ENCODE measurements at regions not wholly inside any gene's neighbourhood (a gene's known extent, or its start where the extent isn't known, plus 50 kb on each side); places are given as distances from the start of the nearest gene placed in this dataset.

DNA sequence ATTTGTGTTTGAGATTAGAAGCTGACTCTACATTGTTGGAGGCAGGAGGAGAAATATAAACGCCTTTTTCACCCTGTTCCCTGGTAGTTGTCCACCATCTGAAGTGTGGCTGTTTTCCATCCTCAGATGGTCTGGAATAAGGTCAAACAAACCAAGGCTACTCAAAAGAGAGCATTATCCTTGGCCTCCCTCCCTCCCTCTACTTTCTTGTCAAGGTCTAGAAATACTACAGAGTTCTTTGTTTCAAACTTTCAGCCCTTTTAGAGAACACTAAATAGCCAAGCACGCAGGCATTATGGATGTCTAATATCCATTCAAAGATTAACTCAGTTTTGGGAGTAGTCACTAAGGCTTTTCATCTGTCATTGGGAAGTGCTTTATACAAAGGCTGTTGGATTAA is 215.8 kb upstream of the ITGA4 start:
- Histone ChIP-seq H3K9me2 (ENCODE audit: insufficient read depth) (no peaks in the 10 kb centered on the region), H4K20me1 (ENCODE audit: insufficient read depth) (no peaks in the 10 kb centered on the region), H3K27me3 (ENCODE audit: insufficient read depth, low read length) (no peaks in the 10 kb centered on the region), H3K4me2 (ENCODE audit: low read length) (no peak overlapping the region), H3K4me1 (ENCODE audit: control insufficient read depth in 1 of 2, insufficient read depth in 2 of 2, low read length in 2 of 2) (no peaks in the 10 kb centered on the region), H2AFZ (ENCODE audit: low read depth, low read length, poor library complexity, severe bottlenecking) (peak overlapping the region; percentile 10), H3K4me3 (replicated peaks in 1 of 2; ENCODE audit: low read depth in 1 of 2, low read length in 2 of 2) (no peak overlapping the region), H3K36me3 (ENCODE audit: control insufficient read depth in 1 of 2, insufficient read depth in 2 of 2, low read length in 2 of 2) (no peaks in the 10 kb centered on the region), H3K79me2 (ENCODE audit: insufficient read depth, low read length) (no peaks in the 10 kb centered on the region), H3K27ac (ENCODE audit: low read depth, low read length) (no peak overlapping the region), H3K9me3 (ENCODE audit: control insufficient read depth in 1 of 2, insufficient read depth in 1 of 2, low read depth in 1 of 2, low read length in 2 of 2) (no peaks in the 10 kb centered on the region), H3K9ac (ENCODE audit: low read length) (no peak overlapping the region)
- intact Hi-C loops (cut with micrococcal nuclease), result no loop called here
- ChIA-PET POLR2A (no interaction called here), CTCF (interaction anchor here (1.3 kb wide), 1 partner anchor 190 kb away, joined by 3 read pairs; no protein-coding TSS in a partner anchor), RAD21 (ENCODE audit: low non-redundant PET in 1 of 2, low total read pairs in 2 of 2, uncharacterized antibody in 2 of 2, unreplicated experiment in 2 of 2) (no interaction called here)
- no TSS peak for BruUV-seq (replicated peaks)
- ATAC-seq (no peak), DNase-seq (ENCODE audit: low read depth, low spot score) (no peak)
- TF ChIP-seq FOSL1 (IDR thresholded peaks at IDR 0.05; ENCODE audit: low read depth) (no peak), EZH2phosphoT487 (IDR thresholded peaks at IDR 0.05; ENCODE audit: borderline replicate concordance) (no peak)
- TF ChIP-seq, protein P1, sequence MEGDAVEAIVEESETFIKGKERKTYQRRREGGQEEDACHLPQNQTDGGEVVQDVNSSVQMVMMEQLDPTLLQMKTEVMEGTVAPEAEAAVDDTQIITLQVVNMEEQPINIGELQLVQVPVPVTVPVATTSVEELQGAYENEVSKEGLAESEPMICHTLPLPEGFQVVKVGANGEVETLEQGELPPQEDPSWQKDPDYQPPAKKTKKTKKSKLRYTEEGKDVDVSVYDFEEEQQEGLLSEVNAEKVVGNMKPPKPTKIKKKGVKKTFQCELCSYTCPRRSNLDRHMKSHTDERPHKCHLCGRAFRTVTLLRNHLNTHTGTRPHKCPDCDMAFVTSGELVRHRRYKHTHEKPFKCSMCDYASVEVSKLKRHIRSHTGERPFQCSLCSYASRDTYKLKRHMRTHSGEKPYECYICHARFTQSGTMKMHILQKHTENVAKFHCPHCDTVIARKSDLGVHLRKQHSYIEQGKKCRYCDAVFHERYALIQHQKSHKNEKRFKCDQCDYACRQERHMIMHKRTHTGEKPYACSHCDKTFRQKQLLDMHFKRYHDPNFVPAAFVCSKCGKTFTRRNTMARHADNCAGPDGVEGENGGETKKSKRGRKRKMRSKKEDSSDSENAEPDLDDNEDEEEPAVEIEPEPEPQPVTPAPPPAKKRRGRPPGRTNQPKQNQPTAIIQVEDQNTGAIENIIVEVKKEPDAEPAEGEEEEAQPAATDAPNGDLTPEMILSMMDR (IDR thresholded peaks at IDR 0.05 in 2 of 3, conservative IDR thresholded peaks at IDR 0.05 in 1 of 3; ENCODE audit: borderline replicate concordance in 1 of 3, insufficient read depth in 1 of 3, low read depth in 2 of 3, low read length in 2 of 3), result no peak

DNA sequence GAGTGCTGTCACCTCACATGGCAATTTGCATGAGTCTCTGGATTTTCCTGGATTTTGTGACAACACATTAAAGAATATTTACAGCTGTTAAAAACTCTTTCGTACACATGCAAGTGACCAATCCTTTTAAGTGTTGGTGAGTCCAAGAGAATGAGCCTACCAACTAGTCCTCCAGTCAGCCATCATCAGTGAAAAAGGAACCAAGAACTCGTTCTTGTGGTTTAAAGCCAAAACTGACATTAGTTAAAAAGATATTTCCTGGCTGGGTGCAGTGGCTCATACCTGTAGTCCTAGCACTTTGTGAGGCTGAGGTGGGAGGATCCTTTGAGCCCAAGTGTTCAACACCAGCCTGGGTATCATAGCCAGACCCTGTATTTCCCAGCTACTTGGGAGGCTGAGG is 215.4 kb upstream of the ITGA4 start:
- ChIA-PET POLR2A (no interaction called here), CTCF (no interaction called here), RAD21 (ENCODE audit: low non-redundant PET in 1 of 2, low total read pairs in 2 of 2, uncharacterized antibody in 2 of 2, unreplicated experiment in 2 of 2) (no interaction called here)
- Histone ChIP-seq H3K4me3 (replicated peaks in 1 of 2; ENCODE audit: low read depth in 1 of 2, low read length in 2 of 2) (no peak overlapping the region), H3K9me3 (ENCODE audit: control insufficient read depth in 1 of 2, insufficient read depth in 1 of 2, low read depth in 1 of 2, low read length in 2 of 2) (no peaks in the 10 kb centered on the region), H3K36me3 (ENCODE audit: control insufficient read depth in 1 of 2, insufficient read depth in 2 of 2, low read length in 2 of 2) (no peaks in the 10 kb centered on the region), H3K4me1 (ENCODE audit: control insufficient read depth in 1 of 2, insufficient read depth in 2 of 2, low read length in 2 of 2) (no peaks in the 10 kb centered on the region), H3K27me3 (ENCODE audit: insufficient read depth, low read length) (no peaks in the 10 kb centered on the region), H4K20me1 (ENCODE audit: insufficient read depth) (no peaks in the 10 kb centered on the region), H3K27ac (ENCODE audit: low read depth, low read length) (no peak overlapping the region), H3K4me2 (ENCODE audit: low read length) (no peak overlapping the region), H3K79me2 (ENCODE audit: insufficient read depth, low read length) (no peaks in the 10 kb centered on the region), H3K9me2 (ENCODE audit: insufficient read depth) (no peaks in the 10 kb centered on the region), H3K9ac (ENCODE audit: low read length) (no peak overlapping the region), H2AFZ (ENCODE audit: low read depth, low read length, poor library complexity, severe bottlenecking) (no peak overlapping the region)
- intact Hi-C loops (cut with micrococcal nuclease), result no loop called here
- BruUV-seq (replicated peaks), result no TSS peak
- ATAC-seq (no peak), DNase-seq (ENCODE audit: low read depth, low spot score) (no peak)
- TF ChIP-seq EGR1 (IDR thresholded peaks at IDR 0.05; ENCODE audit: low read depth) (no peak), ELF1 (IDR thresholded peaks at IDR 0.05; ENCODE audit: borderline replicate concordance, low read depth) (no peak), EZH2phosphoT487 (IDR thresholded peaks at IDR 0.05; ENCODE audit: borderline replicate concordance) (no peak), JUND (IDR thresholded peaks at IDR 0.05) (no peak)

Measured in HCT116 (cell line).